Vagina (tissue), 2 donors: ENCODE measurements at regions not wholly inside any gene's neighbourhood (a gene's known extent, or its start where the extent isn't known, plus 50 kb on each side); places are given as distances from the start of the nearest gene placed in this dataset.

Source experiments
- DNase-seq, 2 donors: peaks; one replicate each; pipeline ENCODE4 v3.0.0-alpha.2; 2017; ENCODE audit errors: extremely low spot score in 2 of 2
- H3K27ac ChIP-seq: fragments of 200-600 bp; sonication (generic); one replicate; pipeline ENCODE4 v1.5.1; 2019
- H3K27me3 ChIP-seq: fragments of 200-600 bp; sonication (generic); one replicate; pipeline ENCODE4 v1.5.1; 2019
- H3K36me3 ChIP-seq, 2 donors: fragments of 200-600 bp; sonication (generic); one replicate each; pipeline ENCODE4 v1.5.1; 2017 to 2019
- H3K4me1 ChIP-seq: fragments of 200-600 bp; sonication (generic); one replicate; pipeline ENCODE4 v1.5.1; 2019
- H3K4me3 ChIP-seq, 2 donors: fragments of 200-600 bp; sonication (generic); 1 replicate in 1 of 2; 2 replicates in 1 of 2; pipeline ENCODE4 v1.5.1; 2016 to 2019
- H3K9me3 ChIP-seq: fragments of 200-600 bp; sonication (generic); one replicate; pipeline ENCODE4 v1.5.1; 2019
- POLR2A ChIP-seq, 2 donors: fragments of 450-650 bp; IDR thresholded peaks; one replicate each; pipeline ENCODE4 v1.6.1; 2017; ENCODE audit warnings: antibody characterized with exemption in 2 of 2, mild to moderate bottlenecking in 2 of 2, moderate library complexity in 2 of 2
- POLR2AphosphoS5 ChIP-seq, 2 donors: sonication (generic); formaldehyde crosslinking; IDR thresholded peaks; one replicate each; pipeline ENCODE4 v1.9.0; 2017; ENCODE audit warnings: antibody characterized with exemption in 2 of 2, mild to moderate bottlenecking in 2 of 2, low read depth in 1 of 2; ENCODE audit not compliant: insufficient read depth in 1 of 2
- intact Hi-C: fragments of 100-400 bp; cut with DNase I; formaldehyde crosslinking; loops from one replicate; pipeline ENCODE4 v1.15.1; 2023
- TF ChIP-seq, protein P1 (sequence below), 3 experiments: fragments of 450-650 bp in 2 of 3; fragments of 200-600 bp in 1 of 3; sonication (generic) in 1 of 3; IDR thresholded peaks; one replicate each; pipeline ENCODE4 v1.5.1; 2017 to 2019; ENCODE audit warnings: antibody characterized with exemption in 3 of 3, mild to moderate bottlenecking in 2 of 3, moderate library complexity in 2 of 3

DNA sequence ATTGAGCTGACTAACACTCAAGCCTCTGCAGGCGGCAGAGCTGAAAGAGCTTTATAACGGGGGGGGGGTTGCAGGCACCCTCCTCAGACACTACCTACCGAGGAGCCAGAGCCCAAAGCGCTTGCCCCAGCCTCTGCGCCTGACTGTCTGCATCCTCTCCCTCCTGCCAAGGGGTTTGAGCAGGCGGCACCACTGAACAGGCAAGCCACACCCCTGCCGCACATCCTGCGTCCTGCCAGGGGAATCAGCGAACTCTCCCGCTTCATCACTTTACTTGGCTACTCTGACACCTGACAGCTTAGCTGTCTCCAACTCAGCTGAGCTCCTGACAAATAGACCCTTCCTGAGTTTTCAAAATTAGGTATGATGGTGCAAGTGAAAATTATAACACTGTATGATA lies 432.6 kb upstream of the ANKRD30A start:
- no peak overlapping the region for H3K27ac ChIP-seq
- no peaks in the 10 kb centered on the region for H3K27me3 ChIP-seq
- H3K4me3 ChIP-seq = no peak overlapping the region
- H3K36me3 ChIP-seq = no peaks in the 10 kb centered on the region
- no peak for DNase-seq
- intact Hi-C loops = no loop called here
- no peaks in the 10 kb centered on the region for H3K9me3 ChIP-seq
- H3K4me1 ChIP-seq = no peaks in the 10 kb centered on the region
- TF ChIP-seq POLR2AphosphoS5 (IDR thresholded peaks at IDR 0.05; ENCODE audit: insufficient read depth in 1 of 2, low read depth in 1 of 2) (no peak), POLR2A (IDR thresholded peaks at IDR 0.05) (no peak)
- TF ChIP-seq, protein P1, sequence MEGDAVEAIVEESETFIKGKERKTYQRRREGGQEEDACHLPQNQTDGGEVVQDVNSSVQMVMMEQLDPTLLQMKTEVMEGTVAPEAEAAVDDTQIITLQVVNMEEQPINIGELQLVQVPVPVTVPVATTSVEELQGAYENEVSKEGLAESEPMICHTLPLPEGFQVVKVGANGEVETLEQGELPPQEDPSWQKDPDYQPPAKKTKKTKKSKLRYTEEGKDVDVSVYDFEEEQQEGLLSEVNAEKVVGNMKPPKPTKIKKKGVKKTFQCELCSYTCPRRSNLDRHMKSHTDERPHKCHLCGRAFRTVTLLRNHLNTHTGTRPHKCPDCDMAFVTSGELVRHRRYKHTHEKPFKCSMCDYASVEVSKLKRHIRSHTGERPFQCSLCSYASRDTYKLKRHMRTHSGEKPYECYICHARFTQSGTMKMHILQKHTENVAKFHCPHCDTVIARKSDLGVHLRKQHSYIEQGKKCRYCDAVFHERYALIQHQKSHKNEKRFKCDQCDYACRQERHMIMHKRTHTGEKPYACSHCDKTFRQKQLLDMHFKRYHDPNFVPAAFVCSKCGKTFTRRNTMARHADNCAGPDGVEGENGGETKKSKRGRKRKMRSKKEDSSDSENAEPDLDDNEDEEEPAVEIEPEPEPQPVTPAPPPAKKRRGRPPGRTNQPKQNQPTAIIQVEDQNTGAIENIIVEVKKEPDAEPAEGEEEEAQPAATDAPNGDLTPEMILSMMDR (IDR thresholded peaks at IDR 0.05) = no peak

DNA sequence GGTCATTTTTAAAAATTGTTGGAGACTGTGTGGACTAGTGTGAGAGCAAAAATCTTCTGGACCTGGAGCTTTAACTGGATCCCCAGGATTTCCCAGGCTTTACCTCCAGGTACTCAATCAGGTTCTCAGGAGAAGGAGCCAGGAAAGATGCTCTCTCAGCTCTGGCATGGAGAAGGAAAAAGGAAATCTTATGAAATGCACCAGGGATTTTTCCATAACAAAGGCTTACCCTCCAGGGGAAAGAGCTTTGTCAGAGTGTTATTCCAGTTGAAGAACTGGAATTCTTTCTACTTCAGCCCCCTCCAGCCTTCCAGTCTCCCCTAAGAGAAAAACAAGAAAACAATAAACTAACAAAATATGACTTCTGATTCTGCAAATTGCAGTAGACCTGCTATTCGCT lies 436.7 kb upstream of the ANKRD30A start:
- intact Hi-C loops = no loop called here
- no peaks in the 10 kb centered on the region for H3K36me3 ChIP-seq
- DNase-seq = no peak
- H3K4me1 ChIP-seq = no peaks in the 10 kb centered on the region
- no peaks in the 10 kb centered on the region for H3K9me3 ChIP-seq
- TF ChIP-seq, protein P1 (IDR thresholded peaks at IDR 0.05) = no peak
- TF ChIP-seq POLR2A (IDR thresholded peaks at IDR 0.05) = no peak
- TF ChIP-seq POLR2AphosphoS5 (IDR thresholded peaks at IDR 0.05; ENCODE audit: insufficient read depth in 1 of 2, low read depth in 1 of 2) = no peak
- H3K27me3 ChIP-seq = no peaks in the 10 kb centered on the region
- no peak overlapping the region for H3K4me3 ChIP-seq
- no peak overlapping the region for H3K27ac ChIP-seq

DNA sequence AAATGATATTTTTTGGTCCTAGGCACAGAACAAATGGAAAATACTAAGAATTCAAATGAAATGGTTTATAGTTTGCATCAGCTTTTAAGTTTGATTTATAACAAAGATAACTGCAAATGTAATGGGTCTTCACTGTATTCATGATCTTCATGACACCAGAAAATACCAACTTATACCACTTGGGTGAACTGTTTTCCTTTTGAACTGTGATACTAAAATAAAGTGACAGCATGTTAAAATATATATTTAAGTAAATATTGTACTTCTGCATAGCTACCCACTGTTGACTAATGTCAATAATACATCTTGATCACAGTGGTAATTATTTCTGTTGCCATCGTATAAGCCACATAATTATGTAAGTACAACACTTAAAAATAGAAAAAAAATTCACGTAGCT lies 442.0 kb upstream of the ANKRD30A start:
- Histone ChIP-seq H3K9me3 (no peaks in the 10 kb centered on the region), H3K27me3 (no peaks in the 10 kb centered on the region), H3K36me3 (no peaks in the 10 kb centered on the region), H3K4me3 (no peak overlapping the region), H3K27ac (no peak overlapping the region), H3K4me1 (no peaks in the 10 kb centered on the region)
- intact Hi-C loops = no loop called here
- no peak for DNase-seq
- TF ChIP-seq, protein P1 (IDR thresholded peaks at IDR 0.05) = no peak

DNA sequence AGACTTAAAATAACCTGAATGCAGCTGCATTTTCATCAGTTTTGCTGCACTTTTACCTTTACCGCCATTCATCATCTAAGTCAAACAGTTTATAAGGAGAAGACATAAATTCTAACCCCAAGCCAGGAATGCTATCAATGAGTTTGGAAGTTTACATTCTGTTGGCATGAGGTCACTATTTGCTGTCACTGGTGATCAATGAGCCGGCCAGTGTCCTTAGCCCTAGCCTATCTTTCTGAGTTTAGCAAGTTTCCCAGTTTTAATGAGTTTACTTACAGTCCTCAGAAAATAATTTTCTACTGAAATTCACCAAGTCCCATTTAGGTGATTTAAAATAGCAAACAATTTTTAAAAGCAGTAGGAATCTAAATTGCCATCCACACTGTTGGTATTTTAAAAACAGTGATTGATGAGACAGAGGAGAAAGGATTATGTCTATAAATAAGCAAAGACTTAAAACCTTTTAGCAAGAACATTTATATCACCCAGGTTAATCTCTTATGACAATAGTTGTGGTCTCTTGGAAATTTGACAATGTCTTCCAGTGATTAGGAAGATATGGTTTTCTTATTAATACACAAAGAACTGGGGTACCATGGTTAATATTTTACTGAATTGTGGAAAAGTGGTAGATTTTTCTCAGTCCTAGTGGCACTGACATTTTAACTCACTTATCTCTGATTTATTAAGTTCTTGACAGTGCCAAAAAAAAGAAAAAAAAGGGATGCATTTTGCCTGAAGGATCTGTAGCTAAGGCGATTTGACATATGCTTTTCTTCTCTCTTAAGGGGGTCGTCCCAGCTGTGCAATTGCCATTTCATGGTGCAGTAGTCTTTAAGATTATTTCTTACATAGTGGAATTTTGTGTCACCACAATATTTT lies 443.4 kb upstream of the ANKRD30A start:
- no peaks in the 10 kb centered on the region for H3K4me1 ChIP-seq
- intact Hi-C loops = no loop called here
- H3K9me3 ChIP-seq = no peaks in the 10 kb centered on the region
- H3K27ac ChIP-seq = no peak overlapping the region
- H3K36me3 ChIP-seq = no peaks in the 10 kb centered on the region
- no peaks in the 10 kb centered on the region for H3K27me3 ChIP-seq
- DNase-seq = no peak
- H3K4me3 ChIP-seq = no peak overlapping the region
- no peak for TF ChIP-seq POLR2AphosphoS5 (IDR thresholded peaks at IDR 0.05; ENCODE audit: insufficient read depth in 1 of 2, low read depth in 1 of 2)
- TF ChIP-seq POLR2A (IDR thresholded peaks at IDR 0.05) = no peak
- TF ChIP-seq, protein P1 (IDR thresholded peaks at IDR 0.05) = no peak

DNA sequence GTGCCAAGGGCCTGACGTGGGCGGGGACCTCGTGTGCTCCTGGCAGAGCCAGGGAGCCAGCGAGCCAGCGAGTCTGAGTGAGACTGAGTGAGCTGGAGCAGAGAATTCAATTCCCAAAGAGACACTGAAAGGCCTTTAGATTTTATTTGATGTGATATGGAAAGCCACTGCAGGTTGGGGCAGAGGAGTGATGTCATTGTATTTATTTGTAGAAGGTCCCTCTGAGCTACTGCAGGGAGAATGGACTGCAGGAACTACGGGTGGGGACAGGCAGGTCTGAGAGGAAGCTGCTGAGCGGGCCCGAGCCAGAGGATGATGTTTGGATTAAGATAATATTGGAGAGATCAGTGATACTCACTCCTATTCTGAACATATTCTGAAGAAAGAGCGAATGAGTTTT lies 445.8 kb upstream of the ANKRD30A start:
- no peak for DNase-seq
- Histone ChIP-seq H3K4me3 (no peak overlapping the region), H3K36me3 (no peaks in the 10 kb centered on the region), H3K27me3 (no peaks in the 10 kb centered on the region), H3K4me1 (no peaks in the 10 kb centered on the region), H3K9me3 (no peaks in the 10 kb centered on the region), H3K27ac (no peak overlapping the region)
- TF ChIP-seq POLR2A (IDR thresholded peaks at IDR 0.05) = no peak
- TF ChIP-seq POLR2AphosphoS5 (IDR thresholded peaks at IDR 0.05; ENCODE audit: insufficient read depth in 1 of 2, low read depth in 1 of 2) = no peak
- TF ChIP-seq, protein P1 (IDR thresholded peaks at IDR 0.05) = no peak
- intact Hi-C loops = no loop called here
